Prostate gland (tissue), 2 donors: ENCODE measurements at regions not wholly inside any gene's neighbourhood (a gene's known extent, or its start where the extent isn't known, plus 50 kb on each side); places are given as distances from the start of the nearest gene placed in this dataset.

Experiments used
- DNase-seq: peaks from one replicate; pipeline ENCODE4 v3.0.0-alpha.2; 2019; ENCODE audit warnings: low spot score
- H3K27ac ChIP-seq, 2 donors: fragments of 200-600 bp; sonication (generic); 2 replicates each; pipeline ENCODE4 v1.5.1; 2017 to 2019
- H3K27me3 ChIP-seq: fragments of 200-600 bp; sonication (generic); replicated peaks from 2 replicates; pipeline ENCODE4 v1.5.1; 2019; ENCODE audit not compliant: insufficient read depth
- H3K36me3 ChIP-seq, 2 donors: fragments of 200-600 bp; sonication (generic); 1 replicate in 1 of 2; 2 replicates in 1 of 2; pipeline versions ENCODE4 v1.5.1 to v1.8.1; 2017 to 2019
- H3K4me1 ChIP-seq: fragments of 200-600 bp; sonication (generic); replicated peaks from 2 replicates; pipeline ENCODE4 v1.5.1; 2019
- H3K4me3 ChIP-seq, 2 donors: fragments of 200-600 bp; sonication (generic); 2 replicates each; pipeline ENCODE4 v1.5.1; 2017 to 2019
- H3K9me3 ChIP-seq: fragments of 200-600 bp; sonication (generic); 2 replicates; pipeline ENCODE4 v1.5.1; 2017
- POLR2A ChIP-seq: fragments of 450-650 bp; IDR thresholded peaks from one replicate; pipeline ENCODE4 v1.6.1; 2016; ENCODE audit warnings: antibody characterized with exemption, mild to moderate bottlenecking
- POLR2AphosphoS5 ChIP-seq: sonication (generic); formaldehyde crosslinking; IDR thresholded peaks from one replicate; pipeline ENCODE4 v1.6.1; 2017; ENCODE audit warnings: antibody characterized with exemption
- WGBS: methylation state at CpG from one replicate; pipeline ENCODE4 v1.1.5; 2018; 5-methylcytosine and 5-hydroxymethylcytosine counted together
- intact Hi-C: fragments of 100-400 bp; cut with DNase I; formaldehyde crosslinking; loops from one replicate; pipeline ENCODE4 v1.14.2; 2022
- TF ChIP-seq, protein P1 (sequence below), 4 experiments: fragments of 200-600 bp in 2 of 4; fragments of 450-650 bp in 2 of 4; sonication (generic) in 2 of 4; IDR thresholded peaks; 1 replicate in 3 of 4; 2 replicates in 1 of 4; pipeline ENCODE4 v1.5.1; 2016 to 2019; ENCODE audit warnings: antibody characterized with exemption in 4 of 4, mild to moderate bottlenecking in 2 of 4, moderate library complexity in 2 of 4

DNA sequence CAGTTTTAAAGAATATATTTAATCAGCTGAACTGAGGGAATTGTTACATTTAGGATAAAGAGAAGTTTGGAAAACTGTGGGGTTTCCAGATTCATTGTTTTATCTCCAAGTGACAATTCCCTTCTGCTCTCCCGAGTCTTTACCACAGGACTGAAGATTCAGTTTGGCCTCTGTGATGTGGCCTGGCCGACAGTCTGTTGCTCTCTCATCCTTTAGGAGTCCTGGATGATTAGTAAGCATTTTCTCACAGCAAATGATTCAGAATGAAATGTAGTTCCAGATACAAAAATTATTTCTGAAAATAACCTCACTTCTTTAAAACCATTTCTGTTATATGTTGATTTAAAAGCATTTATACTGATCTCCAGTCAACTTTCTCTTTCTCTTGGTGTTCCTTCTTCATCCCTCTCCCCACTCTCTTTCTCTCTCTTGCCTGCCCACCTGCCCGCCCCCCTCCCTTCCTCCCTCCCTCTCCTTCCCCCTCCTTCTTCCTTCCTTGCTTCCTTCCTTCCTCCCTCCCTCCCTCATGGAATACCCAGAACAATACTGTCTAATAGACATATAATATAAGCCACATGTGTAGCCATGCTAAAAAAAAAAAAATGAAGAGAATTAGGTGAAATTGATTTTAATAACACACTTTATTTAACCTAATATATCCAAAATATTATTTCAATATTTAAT is 254.9 kb downstream of the PRL start:
- H3K27ac ChIP-seq: peak overlapping the region in 1 of 2 donors; percentile 44
- no peak for DNase-seq
- no peaks in the 10 kb centered on the region for H3K27me3 ChIP-seq
- WGBS: 69% methylated on average over 3 of the region's 3 CpGs
- TF ChIP-seq POLR2AphosphoS5 (no peak), POLR2A (no peak)
- TF ChIP-seq, protein P1, sequence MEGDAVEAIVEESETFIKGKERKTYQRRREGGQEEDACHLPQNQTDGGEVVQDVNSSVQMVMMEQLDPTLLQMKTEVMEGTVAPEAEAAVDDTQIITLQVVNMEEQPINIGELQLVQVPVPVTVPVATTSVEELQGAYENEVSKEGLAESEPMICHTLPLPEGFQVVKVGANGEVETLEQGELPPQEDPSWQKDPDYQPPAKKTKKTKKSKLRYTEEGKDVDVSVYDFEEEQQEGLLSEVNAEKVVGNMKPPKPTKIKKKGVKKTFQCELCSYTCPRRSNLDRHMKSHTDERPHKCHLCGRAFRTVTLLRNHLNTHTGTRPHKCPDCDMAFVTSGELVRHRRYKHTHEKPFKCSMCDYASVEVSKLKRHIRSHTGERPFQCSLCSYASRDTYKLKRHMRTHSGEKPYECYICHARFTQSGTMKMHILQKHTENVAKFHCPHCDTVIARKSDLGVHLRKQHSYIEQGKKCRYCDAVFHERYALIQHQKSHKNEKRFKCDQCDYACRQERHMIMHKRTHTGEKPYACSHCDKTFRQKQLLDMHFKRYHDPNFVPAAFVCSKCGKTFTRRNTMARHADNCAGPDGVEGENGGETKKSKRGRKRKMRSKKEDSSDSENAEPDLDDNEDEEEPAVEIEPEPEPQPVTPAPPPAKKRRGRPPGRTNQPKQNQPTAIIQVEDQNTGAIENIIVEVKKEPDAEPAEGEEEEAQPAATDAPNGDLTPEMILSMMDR (IDR thresholded peaks at IDR 0.05): no peak
- no peak overlapping the region for H3K4me3 ChIP-seq
- no peaks in the 10 kb centered on the region for H3K9me3 ChIP-seq
- H3K4me1 ChIP-seq: no peaks in the 10 kb centered on the region
- no peaks in the 10 kb centered on the region for H3K36me3 ChIP-seq
- intact Hi-C loops: loop anchor here (10.0 kb wide), 1 partner anchor 833 kb away; no protein-coding TSS in a partner anchor

DNA sequence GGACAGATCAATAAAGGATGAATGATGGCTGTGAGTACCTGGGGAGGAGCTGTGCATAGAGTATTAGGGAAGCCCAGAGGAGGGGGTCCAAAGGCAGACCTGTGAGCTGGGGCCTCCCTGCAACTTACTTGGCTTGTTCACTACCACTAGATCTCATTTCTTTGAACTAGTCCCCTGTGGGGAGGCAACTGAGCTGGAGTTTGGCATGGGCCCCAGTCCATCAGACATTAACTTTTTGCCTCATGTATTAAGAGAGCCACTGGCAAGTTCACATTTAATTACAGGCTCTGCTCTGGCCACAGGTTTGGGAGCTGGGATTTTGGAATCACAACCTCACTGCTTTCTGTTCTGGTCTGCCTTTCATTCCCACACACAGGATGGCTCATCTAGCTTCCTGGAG is 254.1 kb downstream of the PRL start:
- TF ChIP-seq, protein P1 (IDR thresholded peaks at IDR 0.05): no peak
- TF ChIP-seq POLR2AphosphoS5: no peak
- no peak for TF ChIP-seq POLR2A
- DNase-seq: no peak
- no peak overlapping the region for H3K4me3 ChIP-seq
- no peaks in the 10 kb centered on the region for H3K4me1 ChIP-seq
- peak overlapping the region; percentile 44 to 53 for H3K27ac ChIP-seq
- no peaks in the 10 kb centered on the region for H3K36me3 ChIP-seq
- H3K9me3 ChIP-seq: no peaks in the 10 kb centered on the region
- intact Hi-C loops: loop anchor here (10.0 kb wide), 1 partner anchor 832 kb away; no protein-coding TSS in a partner anchor
- no peaks in the 10 kb centered on the region for H3K27me3 ChIP-seq

DNA sequence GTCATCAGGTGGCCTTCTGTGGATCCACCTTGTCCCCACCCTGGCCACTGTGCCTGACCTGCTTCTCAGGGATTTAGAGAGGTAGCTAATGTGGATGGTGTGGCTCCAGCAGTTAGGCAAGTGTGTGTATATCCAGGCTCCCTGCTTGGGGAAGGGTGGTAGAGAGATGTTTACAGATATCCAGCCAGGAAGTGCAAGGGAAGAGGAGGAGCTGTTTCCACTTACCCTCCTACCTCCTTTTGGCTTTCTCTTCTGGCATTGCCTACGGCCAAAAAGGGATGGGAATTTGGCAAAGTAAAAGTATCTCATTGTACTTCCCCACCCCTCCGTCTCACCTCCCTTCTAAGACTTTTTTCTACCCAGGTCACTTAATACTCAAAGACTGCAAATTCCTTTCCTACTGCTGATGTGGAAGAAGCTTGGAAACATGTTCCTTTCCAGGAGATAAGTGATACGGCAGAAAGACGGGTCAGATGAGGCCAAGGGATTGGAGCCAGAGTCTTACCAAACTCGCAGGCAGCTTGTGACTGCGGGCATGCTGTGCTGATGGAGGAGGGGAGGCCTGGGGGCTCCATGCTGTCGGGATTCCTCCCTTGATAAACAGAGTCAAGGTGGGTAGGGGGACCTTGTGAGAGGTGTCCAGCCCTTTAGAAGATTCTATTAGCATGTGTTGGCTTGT is 253.4 kb downstream of the PRL start:
- TF ChIP-seq POLR2A (no peak), POLR2AphosphoS5 (peak; percentile 60)
- TF ChIP-seq, protein P1 (IDR thresholded peaks at IDR 0.05): no peak

DNA sequence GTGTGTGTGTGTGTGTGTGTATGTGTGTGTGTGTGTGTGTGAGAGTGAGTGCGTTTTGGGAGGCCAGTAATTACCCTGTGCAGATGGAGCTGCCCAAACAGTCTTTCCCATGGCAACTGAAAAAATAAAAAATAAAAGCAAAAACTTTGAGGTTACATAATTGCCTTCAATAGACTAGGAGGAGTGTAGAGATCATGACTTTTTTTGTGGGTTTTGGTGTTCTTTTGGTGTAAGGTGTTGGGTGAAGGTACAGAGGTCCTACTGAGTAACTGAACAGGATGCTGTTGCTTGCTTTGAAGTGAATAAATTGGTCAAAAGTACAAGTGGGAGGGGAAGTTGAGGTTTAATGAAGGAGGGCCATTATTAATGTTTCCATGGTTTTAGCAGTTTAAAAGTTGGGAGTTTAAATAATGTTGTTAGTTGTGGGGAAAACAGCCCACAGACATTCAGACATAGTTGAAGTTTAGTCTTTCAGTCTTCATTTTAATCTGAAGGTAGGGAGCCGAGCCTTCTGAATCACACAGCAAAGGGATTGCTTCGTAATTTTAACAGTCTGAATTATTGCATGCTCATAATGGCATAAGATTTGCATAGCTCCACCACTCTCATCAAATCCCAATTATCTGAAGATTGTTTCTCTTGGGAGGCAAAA is 251.4 kb downstream of the PRL start:
- DNase-seq: no peak
- no peak overlapping the region for H3K4me3 ChIP-seq
- H3K27me3 ChIP-seq: no peaks in the 10 kb centered on the region
- H3K36me3 ChIP-seq: no peaks in the 10 kb centered on the region
- no peaks in the 10 kb centered on the region for H3K4me1 ChIP-seq
- intact Hi-C loops: loop anchor here (10.0 kb wide), 1 partner anchor 829 kb away; no protein-coding TSS in a partner anchor
- no peak overlapping the region for H3K27ac ChIP-seq
- TF ChIP-seq, protein P1 (IDR thresholded peaks at IDR 0.05): no peak
- TF ChIP-seq POLR2A (no peak), POLR2AphosphoS5 (no peak)
- no peaks in the 10 kb centered on the region for H3K9me3 ChIP-seq
- 85% methylated on average over 3 of the region's 3 CpGs for WGBS

More for the DNA sequence above, 253.4 kb downstream of the PRL start:
- WGBS: 17% methylated on average over 7 of the region's 7 CpGs
- DNase-seq: no peak
- H3K9me3 ChIP-seq: no peaks in the 10 kb centered on the region
- no peaks in the 10 kb centered on the region for H3K27me3 ChIP-seq
- H3K27ac ChIP-seq: peak overlapping the region; percentile 44 to 53
- no peak overlapping the region for H3K4me3 ChIP-seq
- intact Hi-C loops: loop anchor here (10.0 kb wide), 1 partner anchor 831 kb away; no protein-coding TSS in a partner anchor
- H3K36me3 ChIP-seq: no peaks in the 10 kb centered on the region
- H3K4me1 ChIP-seq: no peaks in the 10 kb centered on the region
